OCI-LY7 (cell line): ENCODE measurements at regions not wholly inside any gene's neighbourhood (a gene's known extent, or its start where the extent isn't known, plus 50 kb on each side); places are given as distances from the start of the nearest gene placed in this dataset.

Experiments
- CTCF ChIP-seq: fragments of 200-600 bp; sonication (generic); conservative IDR thresholded peaks from 2 replicates; pipeline ENCODE4 v1.5.1; 2014; ENCODE audit warnings: mild to moderate bottlenecking, antibody characterized with exemption, low read length, moderate library complexity, mixed read lengths
- EZH2phosphoT487 ChIP-seq: fragments of 200-600 bp; sonication (generic); IDR thresholded peaks from 2 replicates; pipeline ENCODE4 v1.6.1; 2018; ENCODE audit warnings: low read depth, borderline replicate concordance, mild to moderate bottlenecking, mixed run types, antibody characterized with exemption, low read length, moderate library complexity, mixed read lengths

- TF ChIP-seq CTCF (no peak), EZH2phosphoT487 (no peak)
Observed at GRCh38 chr22:48275412-48275811, 1513.0 kb downstream of the TBC1D22A start.
